Nephron (organoid): ENCODE measurements at regions not wholly inside any gene's neighbourhood (a gene's known extent, or its start where the extent isn't known, plus 50 kb on each side); places are given as distances from the start of the nearest gene placed in this dataset.

Source experiments
- H3K27ac Mint-ChIP-seq, 3 experiments: 2 replicates each; pipeline ENCODE4 v1.8.0; 2020; ENCODE audit warnings: mixed read lengths in 3 of 3, mild to moderate bottlenecking in 2 of 3, moderate library complexity in 1 of 3
- H3K27me3 Mint-ChIP-seq: 2 replicates; pipeline ENCODE4 v1.8.0; 2021; ENCODE audit warnings: low read depth, mild to moderate bottlenecking, moderate library complexity, mixed read lengths
- H3K36me3 Mint-ChIP-seq: 2 replicates; pipeline ENCODE4 v1.8.0; 2020; ENCODE audit warnings: low read depth, mixed read lengths
- H3K4me1 Mint-ChIP-seq: 2 replicates; pipeline ENCODE4 v1.8.0; 2020; ENCODE audit warnings: mixed read lengths
- H3K4me3 Mint-ChIP-seq, 3 experiments: 2 replicates each; pipeline ENCODE4 v1.8.0; 2020; ENCODE audit warnings: mild to moderate bottlenecking in 3 of 3, mixed read lengths in 3 of 3, moderate library complexity in 2 of 3
- H3K9me3 Mint-ChIP-seq: 2 replicates; pipeline ENCODE4 v1.8.0; 2020; ENCODE audit warnings: mixed read lengths
- TF ChIP-seq, protein P1 (sequence below), 3 experiments: fragments of 200-600 bp; sonication (generic); IDR thresholded peaks; one replicate each; pipeline ENCODE4 v1.5.0; 2021; ENCODE audit warnings: antibody characterized with exemption in 3 of 3; ENCODE audit not compliant: unreplicated experiment in 3 of 3

GRCh38 chr6:105714846-105715245 lies 312.0 kb upstream of the PREP start:
- Mint-ChIP-seq H3K36me3 (peaks cover 7% of the 10 kb centered on the region), H3K27ac (no peak overlapping the region)

DNA sequence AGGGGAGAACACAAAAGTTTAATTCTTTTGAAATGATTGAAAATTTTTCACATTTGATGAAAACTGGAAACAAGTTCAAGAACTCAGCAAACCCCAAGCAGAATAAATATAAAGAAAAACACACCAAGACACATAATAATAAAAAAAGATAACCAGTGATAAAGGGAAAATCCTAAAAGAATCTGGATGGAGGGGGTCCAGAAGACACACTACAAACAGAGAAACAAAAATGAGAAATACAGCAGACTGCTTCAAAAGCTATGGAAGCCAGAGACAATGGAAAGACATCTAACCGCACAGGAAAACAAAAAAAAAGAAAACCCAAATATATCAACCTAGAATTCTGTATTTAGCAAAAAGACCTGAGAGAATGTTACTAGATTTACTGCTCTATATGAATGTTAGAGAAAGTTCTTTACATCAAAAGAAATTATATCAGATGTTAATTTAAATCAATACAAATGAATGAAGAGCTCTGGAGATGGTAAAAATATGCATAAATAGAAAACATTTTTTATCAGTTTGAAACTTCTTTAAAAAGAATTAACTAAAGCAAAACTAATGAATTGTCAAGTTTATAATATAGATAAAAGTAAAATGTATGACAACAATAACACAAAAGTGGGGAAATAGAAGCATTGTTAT lies 310.7 kb upstream of the PREP start:
- Mint-ChIP-seq H3K36me3 (peaks cover 7% of the 10 kb centered on the region), H3K4me3 (no peak overlapping the region), H3K9me3 (peaks cover 42% of the 10 kb centered on the region), H3K27me3 (no peaks in the 10 kb centered on the region), H3K27ac (no peak overlapping the region), H3K4me1 (no peaks in the 10 kb centered on the region)
- TF ChIP-seq, protein P1, sequence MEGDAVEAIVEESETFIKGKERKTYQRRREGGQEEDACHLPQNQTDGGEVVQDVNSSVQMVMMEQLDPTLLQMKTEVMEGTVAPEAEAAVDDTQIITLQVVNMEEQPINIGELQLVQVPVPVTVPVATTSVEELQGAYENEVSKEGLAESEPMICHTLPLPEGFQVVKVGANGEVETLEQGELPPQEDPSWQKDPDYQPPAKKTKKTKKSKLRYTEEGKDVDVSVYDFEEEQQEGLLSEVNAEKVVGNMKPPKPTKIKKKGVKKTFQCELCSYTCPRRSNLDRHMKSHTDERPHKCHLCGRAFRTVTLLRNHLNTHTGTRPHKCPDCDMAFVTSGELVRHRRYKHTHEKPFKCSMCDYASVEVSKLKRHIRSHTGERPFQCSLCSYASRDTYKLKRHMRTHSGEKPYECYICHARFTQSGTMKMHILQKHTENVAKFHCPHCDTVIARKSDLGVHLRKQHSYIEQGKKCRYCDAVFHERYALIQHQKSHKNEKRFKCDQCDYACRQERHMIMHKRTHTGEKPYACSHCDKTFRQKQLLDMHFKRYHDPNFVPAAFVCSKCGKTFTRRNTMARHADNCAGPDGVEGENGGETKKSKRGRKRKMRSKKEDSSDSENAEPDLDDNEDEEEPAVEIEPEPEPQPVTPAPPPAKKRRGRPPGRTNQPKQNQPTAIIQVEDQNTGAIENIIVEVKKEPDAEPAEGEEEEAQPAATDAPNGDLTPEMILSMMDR (IDR thresholded peaks at IDR 0.05; ENCODE audit: unreplicated experiment in 3 of 3), result no peak

More at GRCh38 chr6:105714846-105715245, 312.0 kb upstream of the PREP start:
- Mint-ChIP-seq H3K9me3 (peaks cover 45% of the 10 kb centered on the region), H3K4me3 (no peak overlapping the region), H3K27me3 (no peaks in the 10 kb centered on the region), H3K4me1 (no peaks in the 10 kb centered on the region)
- TF ChIP-seq, protein P1 (IDR thresholded peaks at IDR 0.05; ENCODE audit: unreplicated experiment in 3 of 3), result no peak

DNA sequence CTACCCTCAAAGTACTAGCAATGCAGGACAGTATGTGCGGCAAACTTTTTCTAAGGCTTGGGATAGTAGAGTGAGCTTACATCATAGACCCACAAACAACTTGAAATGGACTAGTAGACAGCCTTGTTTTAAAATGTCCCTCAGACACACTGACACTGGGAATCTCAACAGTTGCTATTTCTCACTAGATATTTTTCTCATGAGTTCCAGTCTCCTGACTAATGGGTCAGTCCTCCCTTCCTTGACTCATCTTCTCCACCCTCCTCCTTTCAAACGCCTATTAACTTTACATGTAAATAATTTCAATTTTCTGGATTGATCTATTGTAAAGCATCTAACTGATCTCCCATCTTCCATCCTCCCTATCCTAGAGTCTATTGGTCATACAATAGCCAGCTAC lies 308.3 kb upstream of the PREP start:
- peaks cover 36% of the 10 kb centered on the region for H3K9me3 Mint-ChIP-seq
- no peaks in the 10 kb centered on the region for H3K27me3 Mint-ChIP-seq
- TF ChIP-seq, protein P1 (IDR thresholded peaks at IDR 0.05; ENCODE audit: unreplicated experiment in 3 of 3), result no peak
- no peak overlapping the region for H3K4me3 Mint-ChIP-seq
- no peaks in the 10 kb centered on the region for H3K4me1 Mint-ChIP-seq
- no peak overlapping the region for H3K27ac Mint-ChIP-seq
- peaks cover 7% of the 10 kb centered on the region for H3K36me3 Mint-ChIP-seq

- Mint-ChIP-seq H3K27me3 (no peaks in the 10 kb centered on the region), H3K4me3 (no peak overlapping the region), H3K9me3 (peaks cover 4% of the 10 kb centered on the region), H3K4me1 (no peaks in the 10 kb centered on the region), H3K36me3 (no peaks in the 10 kb centered on the region), H3K27ac (no peak overlapping the region)
- TF ChIP-seq, protein P1 (IDR thresholded peaks at IDR 0.05; ENCODE audit: unreplicated experiment in 3 of 3), result no peak
Observed at GRCh38 chr6:105705608-105706007, 302.7 kb upstream of the PREP start.

DNA sequence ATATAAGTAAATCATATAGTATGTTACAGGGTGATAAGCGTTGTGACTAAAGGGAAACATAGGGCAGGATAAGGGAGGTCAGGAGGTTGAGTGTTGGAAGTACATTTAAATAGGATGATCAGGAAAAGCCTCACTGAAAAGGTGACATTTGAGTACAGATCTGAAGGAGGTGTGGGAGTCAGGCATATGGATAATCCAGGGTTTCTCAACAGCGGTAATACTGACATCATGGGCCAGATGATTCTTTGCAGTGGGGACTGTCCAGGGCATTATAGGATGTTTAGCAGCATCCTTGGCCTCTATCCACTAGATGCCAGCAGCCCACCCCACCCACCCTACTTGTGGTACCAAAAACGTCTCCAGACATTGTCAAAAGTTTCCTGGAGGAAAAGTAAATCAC lies 292.6 kb upstream of the PREP start:
- H3K36me3 Mint-ChIP-seq, result no peaks in the 10 kb centered on the region
- H3K4me1 Mint-ChIP-seq, result peaks cover 14% of the 10 kb centered on the region
- H3K9me3 Mint-ChIP-seq, result no peaks in the 10 kb centered on the region
- TF ChIP-seq, protein P1 (IDR thresholded peaks at IDR 0.05; ENCODE audit: unreplicated experiment in 3 of 3), result no peak
- H3K27ac Mint-ChIP-seq, result no peak overlapping the region
- no peaks in the 10 kb centered on the region for H3K27me3 Mint-ChIP-seq
- no peak overlapping the region for H3K4me3 Mint-ChIP-seq

- no peak overlapping the region for H3K27ac Mint-ChIP-seq
- no peaks in the 10 kb centered on the region for H3K27me3 Mint-ChIP-seq
- peaks cover 4% of the 10 kb centered on the region for H3K9me3 Mint-ChIP-seq
- peaks cover 14% of the 10 kb centered on the region for H3K4me1 Mint-ChIP-seq
- no peak overlapping the region for H3K4me3 Mint-ChIP-seq
- H3K36me3 Mint-ChIP-seq, result no peaks in the 10 kb centered on the region
- TF ChIP-seq, protein P1 (IDR thresholded peaks at IDR 0.05; ENCODE audit: unreplicated experiment in 3 of 3), result no peak
Observed at GRCh38 chr6:105692613-105693215, 289.8 kb upstream of the PREP start.
